HG03196 (cell line): ENCODE measurements at regions not wholly inside any gene's neighbourhood (a gene's known extent, or its start where the extent isn't known, plus 50 kb on each side); places are given as distances from the start of the nearest gene placed in this dataset.

ENCODE experiments used
- ATAC-seq: cut with Tn5 transposase; IDR thresholded peaks from one replicate; pipeline ENCODE4 v1.9.1; 2021; ENCODE audit not compliant: unreplicated experiment

DNA sequence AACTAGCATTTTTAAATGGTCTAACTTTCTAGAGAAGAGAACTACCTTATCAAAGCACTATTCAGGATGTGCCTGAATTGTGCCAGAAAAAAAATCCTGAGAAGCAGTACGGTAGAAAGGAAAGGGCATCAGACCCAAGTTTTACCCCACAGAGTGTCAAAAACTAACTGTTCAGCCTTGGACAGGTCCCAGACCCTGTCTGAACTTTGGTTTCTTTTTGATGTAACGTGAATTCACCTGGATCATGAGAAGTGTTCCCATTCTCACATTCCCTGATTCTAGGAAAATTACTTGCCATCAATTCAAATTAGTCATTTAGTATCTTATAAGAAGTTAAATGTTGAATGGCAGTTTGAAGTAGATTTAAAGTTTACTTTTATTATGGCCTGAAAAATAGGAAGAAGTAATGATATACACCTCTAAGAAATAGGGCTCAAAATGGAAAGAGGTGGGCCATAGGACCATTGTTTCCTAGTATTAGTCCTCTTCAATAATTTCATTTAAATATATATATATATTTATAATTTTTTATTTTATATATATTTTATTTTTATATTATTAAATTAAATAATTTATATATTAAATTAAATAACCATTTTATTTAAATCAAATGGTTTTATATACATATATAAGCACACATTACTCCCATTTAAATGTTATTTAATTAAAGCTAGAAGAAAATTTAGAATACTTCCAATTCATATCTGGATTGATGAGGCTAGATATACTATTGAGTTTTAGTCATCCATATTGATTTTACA is 181.9 kb upstream of the PPARGC1A start:
- ATAC-seq: no peak

- no peak for ATAC-seq
Measured at GRCh38 chr4:24070117-24070516, 180.3 kb upstream of the PPARGC1A start.

DNA sequence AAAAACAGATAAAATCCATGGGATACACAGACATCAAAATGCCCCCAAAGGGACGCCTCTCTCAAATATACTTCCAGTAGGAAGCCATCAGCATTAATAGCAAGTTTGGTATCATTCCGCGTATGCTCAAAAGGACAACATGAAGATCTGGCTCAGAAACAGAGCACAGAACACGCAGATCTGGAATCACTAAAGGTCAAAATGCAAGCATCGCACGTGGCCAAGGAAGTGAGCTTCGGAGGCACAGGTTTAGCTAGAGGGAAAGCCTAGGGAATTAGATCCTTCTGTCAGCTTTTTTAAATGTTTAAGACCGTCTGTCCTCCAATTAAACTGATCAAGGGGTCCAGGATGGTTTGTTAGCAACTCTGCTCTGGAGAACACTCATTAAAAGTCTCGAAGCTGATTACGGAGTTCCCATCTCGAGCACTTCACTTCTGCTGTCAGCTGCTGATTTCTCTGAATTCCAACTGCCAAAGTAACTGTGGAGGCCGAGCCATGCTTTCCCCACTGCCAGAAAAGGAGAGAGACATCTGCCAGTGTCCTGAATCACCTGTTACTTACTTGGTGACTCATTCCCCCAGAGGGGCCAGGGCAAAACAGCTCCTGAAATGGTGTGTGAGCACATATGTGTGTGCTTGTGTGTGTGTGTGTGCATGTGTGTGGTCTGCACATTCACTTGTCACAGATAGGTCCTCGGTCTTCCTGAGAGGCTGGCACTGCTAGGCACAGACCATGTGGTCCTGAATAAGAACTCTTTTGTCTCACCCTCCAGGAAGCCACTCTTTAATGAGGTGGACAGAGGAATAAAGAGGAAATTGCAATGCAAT is 177.7 kb upstream of the PPARGC1A start:
- no peak for ATAC-seq

- no peak for ATAC-seq
Measured at GRCh38 chr4:24065974-24066373, 176.1 kb upstream of the PPARGC1A start.

- no peak for ATAC-seq
Measured at GRCh38 chr4:24063731-24064130, 173.9 kb upstream of the PPARGC1A start.

DNA sequence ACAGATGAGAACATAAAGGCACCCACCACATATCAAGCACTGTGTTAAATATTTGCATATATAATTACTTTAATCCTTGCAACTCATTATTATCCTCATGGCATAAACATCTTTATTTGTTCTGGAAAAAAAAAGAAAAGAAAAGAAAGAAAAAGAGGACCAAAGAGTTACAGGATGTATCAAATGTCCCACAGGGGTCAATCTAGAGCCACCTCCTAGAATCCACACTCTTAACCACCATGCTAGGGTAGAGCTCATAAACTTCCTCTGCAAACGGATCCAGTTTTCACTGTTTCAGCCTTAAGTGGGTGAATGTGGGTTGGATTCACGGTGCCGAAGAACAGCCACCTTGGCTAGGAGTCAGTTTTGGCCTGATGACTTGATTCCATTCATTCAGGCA is 171.1 kb upstream of the PPARGC1A start:
- no peak for ATAC-seq

DNA sequence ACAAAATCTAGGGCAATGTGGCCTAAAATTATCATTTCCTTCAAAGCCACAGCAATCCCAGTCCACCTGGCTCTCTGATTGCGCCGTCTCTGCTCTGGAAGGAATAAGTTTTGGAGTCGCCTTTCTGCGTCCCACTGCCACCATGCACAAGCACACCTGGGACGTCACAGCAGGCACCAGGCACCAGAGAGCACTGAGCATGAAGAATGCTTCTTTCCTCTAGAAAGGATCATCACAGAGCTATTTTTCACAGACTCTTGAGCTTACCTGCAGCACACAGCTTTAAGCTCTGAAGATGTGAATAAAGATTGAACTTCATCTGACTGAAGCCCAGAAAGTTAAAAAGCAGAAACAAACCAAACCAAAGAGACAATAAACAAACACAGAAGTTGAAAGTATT is 170.0 kb upstream of the PPARGC1A start:
- ATAC-seq: no peak

GRCh38 chr4:24057915-24058559 is 168.2 kb upstream of the PPARGC1A start:
- ATAC-seq: no peak

- ATAC-seq: no peak
Measured at GRCh38 chr4:24056289-24056688, 166.4 kb upstream of the PPARGC1A start.

GRCh38 chr4:24055623-24056022 is 165.8 kb upstream of the PPARGC1A start:
- no peak for ATAC-seq

DNA sequence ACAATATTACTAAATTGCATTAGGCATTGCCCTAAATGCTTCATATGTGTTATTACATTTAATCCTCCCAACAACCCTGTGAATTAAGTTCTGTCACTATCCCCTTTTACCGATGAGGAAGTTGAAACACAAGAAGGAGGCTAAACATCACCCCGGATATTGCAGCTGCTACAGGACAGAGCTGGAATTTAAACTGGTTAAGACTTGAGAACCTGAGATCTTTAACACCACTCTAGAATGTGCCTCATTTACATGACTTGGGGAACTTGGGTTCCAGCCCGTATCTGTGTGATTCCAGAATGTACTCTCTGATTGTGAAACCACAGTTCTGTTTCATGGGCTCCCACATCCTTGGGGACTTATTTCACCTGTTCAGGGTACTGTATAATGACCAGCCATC is 165.1 kb upstream of the PPARGC1A start:
- no peak for ATAC-seq

DNA sequence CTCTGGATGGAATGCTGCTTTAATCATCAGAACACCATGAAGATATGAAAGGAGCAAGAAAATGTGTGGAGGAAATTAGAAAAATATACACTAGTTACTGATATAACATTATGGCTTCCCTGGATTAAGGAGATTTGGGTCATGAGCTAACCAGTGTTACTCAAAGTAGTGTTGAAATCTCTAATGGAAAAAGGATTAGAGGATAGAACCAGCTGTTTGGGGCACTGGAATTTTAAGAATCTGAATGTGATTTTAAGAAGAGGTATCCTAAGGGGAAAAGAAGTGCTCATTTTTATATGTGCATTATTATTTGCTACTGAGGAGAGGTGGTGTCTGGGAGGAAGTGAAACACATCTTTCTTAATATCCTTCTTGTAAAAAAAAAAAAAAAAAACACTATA is 164.1 kb upstream of the PPARGC1A start:
- no peak for ATAC-seq

DNA sequence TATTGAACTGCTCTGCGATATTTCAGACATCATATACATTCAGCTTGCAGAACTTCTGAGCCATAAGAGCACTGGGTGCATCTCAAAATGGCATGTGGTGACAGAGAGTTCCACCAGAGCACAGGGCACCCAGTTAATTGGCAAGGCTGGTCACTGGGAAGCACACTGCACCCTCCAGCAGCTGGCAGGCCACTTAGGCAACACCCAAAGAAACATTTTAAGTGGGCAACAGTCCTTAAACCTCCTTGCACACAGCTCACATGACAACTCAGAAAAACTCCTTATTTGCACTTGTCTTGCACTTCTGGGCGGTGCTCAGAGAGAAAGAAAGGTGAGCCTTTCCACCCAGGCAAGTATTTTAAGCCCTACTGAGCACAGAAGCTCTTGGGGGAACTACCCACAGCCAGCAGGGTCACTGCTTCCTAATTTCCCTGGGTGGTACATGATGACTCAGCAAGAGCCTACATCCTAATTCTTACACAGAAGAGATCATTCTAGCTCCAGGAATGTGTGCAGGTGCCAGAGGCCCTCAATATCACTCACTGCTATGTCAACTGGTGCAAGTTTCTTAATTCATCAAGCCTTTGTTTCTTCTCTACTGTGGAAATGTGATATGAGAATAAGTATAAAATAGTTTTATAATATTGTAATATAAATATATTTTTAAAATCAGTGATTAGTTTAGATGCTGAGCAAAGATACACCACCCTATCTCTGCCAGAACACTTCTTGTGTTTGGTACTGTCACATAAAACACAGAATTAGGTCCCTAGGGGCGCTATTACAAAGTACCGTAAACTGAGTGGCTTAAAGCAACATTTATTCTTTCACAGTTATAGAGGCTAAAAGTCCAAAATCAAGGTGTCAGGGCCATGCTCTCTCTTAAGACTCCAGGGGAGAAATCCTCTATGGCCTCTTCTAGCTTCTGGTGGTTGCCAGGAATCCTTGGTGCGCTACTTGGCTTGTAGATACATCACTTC is 155.1 kb upstream of the PPARGC1A start:
- ATAC-seq: no peak

GRCh38 chr4:24042094-24042493 is 152.2 kb upstream of the PPARGC1A start:
- ATAC-seq: no peak

- ATAC-seq: no peak
Measured at GRCh38 chr4:24040811-24041210, 151.0 kb upstream of the PPARGC1A start.

DNA sequence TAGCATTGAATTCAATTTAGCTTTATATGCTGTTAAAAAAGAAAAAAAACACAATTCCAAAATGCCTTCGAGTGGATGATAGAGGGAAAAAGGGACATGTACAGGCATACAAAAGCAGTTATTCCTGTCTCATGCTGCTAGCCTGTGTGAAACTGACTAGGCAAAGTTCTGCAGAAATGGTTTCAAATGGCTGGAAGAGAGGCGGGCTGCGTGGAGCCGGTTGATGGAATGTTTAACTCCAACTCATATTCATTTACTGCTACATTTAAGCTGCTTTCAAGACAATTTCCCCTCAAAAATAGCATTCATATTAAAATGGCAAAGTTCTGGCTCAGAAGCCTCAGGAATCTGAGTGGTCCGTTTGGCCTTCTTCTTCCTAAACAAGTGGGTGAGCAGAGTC is 143.8 kb upstream of the PPARGC1A start:
- no peak for ATAC-seq

- ATAC-seq: no peak
Measured at GRCh38 chr4:24032371-24032989, 142.6 kb upstream of the PPARGC1A start.

DNA sequence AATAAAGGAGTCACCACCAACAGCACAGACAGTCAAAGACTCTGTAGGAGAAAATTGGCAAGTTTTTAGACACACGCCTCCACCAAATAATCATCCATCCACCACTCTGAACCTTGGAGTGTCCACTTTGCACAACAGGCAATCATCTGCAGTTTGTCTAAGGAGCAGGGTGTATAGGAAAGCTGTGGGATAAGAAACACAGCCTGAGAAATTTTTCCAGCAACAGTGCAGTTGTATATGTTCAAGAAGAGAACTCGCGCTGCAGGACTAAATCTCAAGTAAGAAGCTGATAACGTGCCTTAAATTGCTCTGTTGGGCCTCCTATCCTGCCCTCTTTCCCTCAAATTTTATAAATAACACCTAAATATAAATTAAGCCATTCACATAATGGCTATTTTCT is 136.7 kb upstream of the PPARGC1A start:
- ATAC-seq: no peak

DNA sequence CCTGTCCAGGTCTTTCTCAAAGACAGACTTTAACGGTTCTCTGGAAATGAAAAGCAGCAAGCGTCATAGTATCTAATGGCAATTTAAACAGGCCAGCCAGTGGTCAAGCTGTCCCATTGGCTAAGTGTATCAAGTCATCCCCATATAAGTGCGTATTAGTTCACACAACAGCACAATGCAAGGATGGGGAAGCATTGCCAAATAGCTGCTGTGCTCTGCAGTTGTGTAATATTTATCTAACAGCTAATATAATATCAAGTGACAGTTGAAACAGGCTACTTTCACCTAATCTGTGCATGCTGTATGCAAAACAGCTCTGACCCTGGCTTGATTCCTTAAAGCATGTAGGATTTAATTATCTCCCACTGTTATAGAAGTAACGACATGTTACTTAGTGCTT is 134.8 kb upstream of the PPARGC1A start:
- no peak for ATAC-seq

GRCh38 chr4:24024157-24024556 is 134.3 kb upstream of the PPARGC1A start:
- no peak for ATAC-seq
